ENCODE measurements at regions not wholly inside any gene's neighbourhood (a gene's known extent, or its start where the extent isn't known, plus 50 kb on each side); places are given as distances from the start of the nearest gene placed in this dataset.

GRCh38 chr10:121658611-121659010 lies 60.4 kb upstream of the FGFR2 start:
- TF ChIP-seq ZNF184 (tag by site-specific recombination; IDR thresholded peaks at IDR 0.05) (no peak), ZNF398 (tag by site-specific recombination; IDR thresholded peaks at IDR 0.05) (no peak)
